AG08396 (cell line): ENCODE measurements at regions not wholly inside any gene's neighbourhood (a gene's known extent, or its start where the extent isn't known, plus 50 kb on each side); places are given as distances from the start of the nearest gene placed in this dataset.
"Not testable (repeated sequence)": the region's sequence is repeated elsewhere in the genome, so short reads cannot be mapped to it uniquely, and the experiment has no call there.

Experiments
- DNase-seq: peaks from one replicate; pipeline ENCODE4 v3.0.0; 2012; ENCODE audit warnings: low spot score, mixed read lengths

DNA sequence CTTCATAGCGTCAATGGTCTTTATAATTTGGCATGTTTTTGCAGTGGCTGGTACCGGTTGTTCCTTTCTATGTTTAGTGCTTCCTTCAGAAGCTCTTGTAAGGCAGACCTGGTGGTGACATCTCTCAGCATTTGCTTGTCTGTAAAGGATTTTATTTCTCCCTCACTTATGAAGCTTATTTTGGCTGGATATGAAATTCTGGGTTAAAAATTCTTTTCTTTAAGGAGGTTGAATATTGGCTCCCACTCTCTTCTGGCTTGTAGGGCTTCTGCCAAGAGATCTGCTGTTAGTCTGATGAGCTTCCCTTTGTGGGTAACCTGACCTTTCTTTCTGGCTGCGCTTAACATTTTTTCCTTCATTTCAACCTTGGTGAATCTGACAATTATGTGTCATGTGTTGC, 250.0 kb upstream of the CTNNB1 start:
- not testable (repeated sequence) for DNase-seq

DNA sequence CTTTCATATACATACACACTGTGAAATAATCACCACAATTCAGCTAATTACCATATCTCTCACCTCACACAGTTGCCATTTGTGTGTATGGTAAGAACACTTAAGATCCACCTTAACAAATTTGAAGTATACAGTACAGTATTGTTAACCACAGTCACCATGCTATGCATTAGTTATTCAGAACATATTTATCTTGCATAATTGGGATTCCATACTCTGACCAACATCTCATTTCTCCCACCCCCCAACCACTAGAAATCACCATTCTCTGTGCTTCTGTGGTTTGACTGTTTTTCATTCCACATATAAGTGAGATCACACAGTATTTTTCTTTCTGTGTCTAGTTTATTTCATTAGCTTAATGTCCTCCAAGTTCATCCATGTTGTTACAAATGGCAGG, 247.7 kb upstream of the CTNNB1 start:
- no peak for DNase-seq

DNA sequence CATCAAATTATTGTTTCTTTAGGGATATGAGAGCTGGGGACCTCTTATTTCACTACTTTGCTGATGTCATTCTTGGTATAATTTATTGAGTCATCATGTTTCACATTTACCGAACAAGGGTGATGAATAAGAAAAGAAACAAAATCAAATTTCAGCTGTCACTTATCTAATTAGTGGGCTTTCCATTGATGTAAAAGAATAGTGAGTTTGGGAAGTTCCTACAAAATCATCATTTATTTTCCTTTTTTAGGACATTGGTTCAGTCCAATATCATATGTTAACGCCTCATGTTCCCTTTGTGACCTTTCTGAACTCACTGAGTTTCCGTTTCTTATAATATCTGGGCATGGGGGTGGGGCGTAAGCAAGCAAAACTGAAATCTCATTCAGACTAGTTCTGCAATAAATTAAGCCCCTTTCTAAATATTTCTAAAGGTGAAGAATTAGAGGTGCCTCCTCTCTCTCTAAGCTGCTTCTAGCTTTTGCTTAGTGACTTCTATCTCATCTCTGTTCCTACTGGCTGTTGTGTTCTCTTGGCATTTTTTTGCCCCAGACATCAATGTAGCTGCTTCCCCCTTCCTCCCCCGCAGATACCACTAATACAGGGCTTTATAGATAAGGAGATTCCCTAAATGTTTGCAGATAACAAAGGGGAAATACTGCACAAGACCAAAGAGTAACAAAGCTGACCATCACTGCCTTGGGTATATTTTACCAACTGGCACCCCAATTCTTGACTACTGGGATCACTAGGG, 238.0 kb upstream of the CTNNB1 start:
- DNase-seq = no peak

DNA sequence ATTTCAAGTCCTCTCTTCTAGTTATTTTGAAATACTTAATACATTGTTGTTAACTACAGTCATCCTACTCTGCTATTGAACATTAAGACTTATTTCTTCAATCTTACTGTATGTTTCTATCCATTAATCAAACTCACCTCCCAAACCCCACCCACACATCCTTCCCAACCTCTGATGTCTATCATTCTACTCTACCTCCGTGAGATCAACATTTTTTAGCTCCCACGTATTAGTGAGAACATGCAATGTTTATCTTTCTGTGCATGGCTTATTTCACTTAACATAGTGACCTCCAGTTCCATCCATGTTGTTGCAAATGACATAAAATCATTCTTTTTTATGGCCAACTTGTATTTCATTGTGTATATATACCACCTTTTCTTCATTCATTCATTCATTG, 236.6 kb upstream of the CTNNB1 start:
- no peak for DNase-seq

DNA sequence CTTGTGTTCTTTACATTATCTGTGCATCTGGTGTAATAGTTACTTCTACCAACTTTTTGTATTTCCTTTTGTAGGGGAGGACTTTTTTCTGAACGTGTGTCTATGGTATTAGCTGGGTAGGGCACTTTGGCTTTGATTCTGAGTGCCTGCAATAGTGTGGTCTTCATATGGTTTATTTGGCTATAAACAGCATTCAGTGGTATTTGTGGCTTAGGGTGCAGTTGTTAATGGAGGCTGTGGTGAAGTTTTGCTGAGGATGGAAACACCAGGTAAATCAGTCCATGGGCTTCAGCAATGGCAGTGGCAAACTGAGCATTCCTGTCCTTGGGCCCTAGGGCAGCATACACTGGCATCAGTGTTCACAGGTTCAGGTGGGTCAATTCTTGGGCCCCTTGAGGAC, 230.6 kb upstream of the CTNNB1 start:
- DNase-seq = no peak

DNA sequence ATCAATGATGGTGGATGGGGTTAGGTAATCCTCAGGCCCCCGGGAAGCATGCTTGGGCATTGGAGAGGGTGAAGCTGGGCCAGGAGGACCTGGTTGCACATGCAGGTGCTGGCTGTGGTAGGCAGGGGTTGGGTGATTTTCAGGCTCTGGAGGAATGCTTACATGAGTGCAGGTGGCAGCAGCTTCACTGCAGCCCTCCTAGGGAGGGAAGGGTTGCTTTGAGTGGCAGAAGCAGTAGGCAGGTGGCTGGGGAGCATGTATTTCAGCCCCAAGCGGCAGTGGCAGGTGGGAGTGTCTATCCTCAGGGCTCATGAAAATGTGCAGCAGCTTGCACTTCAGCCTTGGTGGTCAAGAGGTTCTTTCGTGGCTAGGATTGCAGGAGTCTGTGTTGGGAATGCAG, 230.0 kb upstream of the CTNNB1 start:
- DNase-seq = no peak

DNA sequence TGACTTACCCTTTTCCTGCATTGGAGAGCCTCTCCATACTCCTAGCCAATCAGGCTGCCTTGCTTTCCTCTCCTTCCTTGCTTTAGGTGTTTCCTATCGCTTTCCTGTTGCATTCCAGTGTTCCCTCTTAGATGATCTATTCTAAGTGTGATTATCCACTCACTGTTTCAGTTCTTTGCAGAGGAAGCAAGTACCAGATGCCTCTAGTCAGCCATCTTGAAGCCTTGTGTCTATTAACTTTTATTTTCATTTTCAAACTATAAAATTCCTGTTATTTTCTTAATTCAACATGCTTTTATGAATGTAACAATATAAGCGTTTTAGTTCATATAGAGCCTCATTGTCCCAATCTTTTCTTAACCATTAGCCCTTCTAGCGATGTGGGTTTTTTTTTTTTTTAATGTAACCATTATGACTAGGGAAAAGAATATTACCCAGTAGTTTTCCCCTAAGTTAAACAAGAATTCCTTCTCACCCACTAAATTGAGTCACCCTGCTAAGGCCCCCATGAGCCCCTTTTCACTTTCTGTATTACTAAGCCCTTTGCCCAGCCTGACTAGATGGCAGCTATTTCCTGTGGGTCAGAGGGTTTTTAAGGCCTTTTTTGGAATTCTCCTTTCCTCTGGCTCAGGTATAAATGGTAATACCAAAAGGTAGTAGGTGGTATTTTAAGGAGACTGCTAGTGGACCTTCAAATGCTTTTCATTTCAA, 229.4 kb upstream of the CTNNB1 start:
- no peak for DNase-seq

DNA sequence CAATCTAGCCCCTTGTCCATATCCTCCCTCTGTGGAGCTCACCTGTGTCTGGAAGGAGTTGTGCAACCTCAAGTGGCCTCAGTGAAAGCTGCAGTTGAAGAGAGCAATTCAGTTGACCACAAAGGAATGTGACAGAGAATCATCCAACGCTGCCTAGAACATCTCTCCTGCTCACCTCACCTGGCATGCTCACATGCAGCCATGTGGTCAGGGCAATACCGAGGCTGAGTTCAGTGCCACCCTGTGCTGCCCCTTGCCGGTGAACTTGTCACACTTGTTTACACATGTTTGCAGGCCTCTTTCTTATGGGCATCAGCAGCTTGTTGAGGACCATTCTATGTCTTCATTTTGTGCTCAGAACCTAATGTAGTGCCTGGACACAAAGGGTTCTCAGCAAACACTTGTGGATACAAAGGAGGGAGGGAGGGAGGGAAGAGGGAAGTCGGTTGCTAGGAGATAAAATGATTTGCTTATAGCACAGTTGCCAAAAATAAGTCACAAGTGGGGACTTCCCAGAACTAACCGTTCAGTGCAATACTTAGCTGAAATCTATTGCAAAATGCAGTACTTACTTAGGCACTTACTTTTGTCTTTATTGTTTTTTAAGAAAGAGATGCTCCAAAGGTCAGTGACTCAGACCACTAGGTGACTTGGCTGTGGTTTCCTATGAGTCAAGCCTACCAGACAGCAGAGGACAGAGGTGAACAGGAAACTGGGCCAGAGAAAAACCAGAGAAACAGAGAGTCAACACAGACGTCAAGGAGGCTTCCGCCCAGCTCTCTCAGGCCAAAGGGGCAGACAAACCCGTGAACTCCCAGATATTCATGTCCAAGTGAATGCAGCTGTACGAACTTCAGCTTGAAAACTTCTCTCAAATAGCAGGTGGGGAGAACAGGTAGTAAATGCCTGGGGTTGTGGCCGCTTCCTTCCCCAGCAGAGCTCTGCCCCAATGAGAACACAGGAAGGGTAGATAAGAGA, 227.8 kb upstream of the CTNNB1 start:
- peak; percentile 45 for DNase-seq

DNA sequence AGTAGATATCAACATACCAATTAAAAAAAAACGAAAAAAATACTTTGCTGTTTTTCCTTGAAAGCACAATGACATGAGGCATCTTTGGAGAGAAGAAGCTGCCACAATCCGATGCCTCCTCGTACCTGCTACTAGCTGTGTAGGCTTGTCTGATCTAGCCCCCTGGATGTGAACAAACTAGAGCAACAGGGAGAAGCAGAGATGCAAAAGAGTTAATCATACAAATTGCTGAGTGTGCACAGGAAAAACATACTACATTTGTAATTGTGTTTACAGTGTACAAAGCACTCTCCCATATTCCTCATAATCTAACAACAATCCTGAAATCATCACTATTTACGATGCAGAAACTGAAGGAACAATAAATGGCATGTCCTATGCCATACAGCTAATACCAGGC, 227.0 kb upstream of the CTNNB1 start:
- DNase-seq = no peak

DNA sequence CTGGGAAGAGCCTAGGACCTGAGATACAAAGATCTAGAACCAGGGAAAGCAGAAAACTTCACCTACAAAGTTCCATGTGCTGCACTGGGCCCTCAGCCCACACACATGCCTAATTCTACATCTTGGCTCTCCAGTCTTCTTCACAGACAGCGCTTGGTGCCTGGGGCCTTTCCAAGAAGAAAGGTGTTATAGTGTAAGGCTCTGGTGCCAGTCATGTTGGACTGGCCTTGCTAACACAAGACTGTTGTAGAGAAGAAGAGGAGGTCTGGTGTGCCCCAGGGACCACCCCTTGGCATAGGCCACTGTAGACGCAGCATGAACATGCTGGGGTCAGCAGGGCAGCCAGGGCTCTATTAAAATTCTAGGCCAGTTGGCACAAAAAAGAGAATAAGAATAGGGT, 226.2 kb upstream of the CTNNB1 start:
- DNase-seq = no peak

DNA sequence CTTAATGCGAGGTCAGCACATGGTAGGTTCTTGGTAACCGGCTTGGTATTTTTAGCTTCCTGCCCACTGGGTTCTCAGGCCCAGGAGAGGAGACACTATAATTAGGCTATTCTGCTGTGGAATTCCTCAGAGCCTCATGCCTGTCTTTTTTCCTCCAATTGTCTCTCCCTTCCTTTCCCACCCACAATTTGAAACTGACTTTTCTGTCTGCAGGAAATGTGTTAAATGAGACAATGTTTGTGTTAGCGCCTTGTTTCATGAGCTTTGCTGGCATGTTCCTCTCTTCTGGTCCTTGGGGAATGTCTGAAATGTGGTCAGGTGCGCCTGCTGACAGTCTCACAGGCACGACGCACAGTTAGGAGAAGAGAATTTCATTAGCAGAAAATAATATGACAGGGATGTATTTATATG, 223.6 kb upstream of the CTNNB1 start:
- DNase-seq = no peak

DNA sequence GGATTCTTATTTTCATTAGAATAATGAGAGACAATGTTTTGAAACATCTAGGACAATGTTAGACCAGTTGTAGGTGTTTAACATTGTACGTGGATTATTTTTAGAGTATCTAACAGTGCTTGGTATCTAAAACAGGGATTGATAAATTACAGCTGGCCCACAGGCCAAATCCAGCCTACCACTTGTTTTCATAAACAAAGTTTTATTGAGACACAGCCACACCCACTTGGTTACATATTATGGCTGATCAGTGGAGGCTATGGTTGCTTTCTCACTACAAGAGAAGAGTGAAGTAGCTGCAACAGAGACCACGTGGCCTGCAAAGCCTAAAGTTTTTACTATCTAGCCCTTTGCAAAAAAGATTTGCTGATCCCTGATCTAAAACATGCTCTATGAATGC, 223.1 kb upstream of the CTNNB1 start:
- DNase-seq = no peak

DNA sequence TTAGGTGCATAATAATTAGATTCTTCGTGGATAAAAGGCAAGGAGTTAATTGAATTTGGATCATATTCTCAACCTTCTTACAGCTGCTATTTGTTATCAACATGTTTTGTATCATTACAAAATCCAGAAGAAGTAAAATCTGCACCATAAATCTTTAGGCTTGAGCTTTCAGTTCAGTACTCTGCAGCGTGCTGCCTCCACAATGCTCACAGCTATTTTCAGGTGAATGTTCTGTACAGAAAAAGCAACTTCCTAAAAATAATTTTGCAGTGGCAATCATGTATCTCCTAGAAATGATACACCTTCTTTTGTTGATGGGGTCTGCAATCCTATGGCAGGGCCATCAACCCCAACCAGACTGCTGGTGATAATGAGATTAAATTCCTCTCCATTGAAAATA, 220.9 kb upstream of the CTNNB1 start:
- DNase-seq = no peak

DNA sequence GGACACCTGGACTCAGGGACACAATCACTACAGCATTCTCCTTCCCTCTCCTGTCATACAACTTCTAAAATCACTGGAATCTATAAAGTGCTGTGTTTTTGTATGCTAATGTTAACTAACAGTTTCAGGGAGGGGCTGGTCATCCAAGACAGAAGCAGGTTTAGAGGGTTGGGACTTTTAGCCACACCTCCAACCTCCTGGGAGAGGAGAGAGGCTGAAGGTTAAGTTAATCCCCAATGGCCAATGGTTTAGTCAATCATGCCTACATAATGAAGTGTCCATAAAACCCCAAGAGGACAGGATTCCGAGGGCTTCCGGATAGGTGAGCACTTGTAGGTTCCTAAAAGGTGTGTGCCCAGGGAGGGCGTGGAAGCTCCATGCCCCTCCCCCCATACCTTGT, 219.3 kb upstream of the CTNNB1 start:
- no peak for DNase-seq

DNA sequence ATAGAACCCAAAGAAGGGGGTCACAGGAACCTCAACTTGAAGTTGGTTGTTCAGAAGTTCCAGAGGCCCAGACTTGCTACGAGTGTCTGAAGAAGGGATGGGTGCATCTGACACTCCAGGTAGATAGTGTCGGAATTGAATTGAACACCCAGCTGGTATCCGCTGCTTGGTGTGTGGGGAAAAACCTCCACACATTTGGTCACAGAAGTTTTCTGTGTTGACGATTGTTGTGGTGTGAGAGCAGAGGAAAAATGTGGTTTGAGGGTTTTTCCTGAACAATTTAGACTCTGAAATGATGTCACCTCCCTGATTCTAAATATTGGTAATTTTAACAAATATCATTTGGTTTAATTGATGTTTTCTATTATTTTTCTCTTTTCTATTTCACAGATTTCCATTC, 218.8 kb upstream of the CTNNB1 start:
- DNase-seq = no peak

DNA sequence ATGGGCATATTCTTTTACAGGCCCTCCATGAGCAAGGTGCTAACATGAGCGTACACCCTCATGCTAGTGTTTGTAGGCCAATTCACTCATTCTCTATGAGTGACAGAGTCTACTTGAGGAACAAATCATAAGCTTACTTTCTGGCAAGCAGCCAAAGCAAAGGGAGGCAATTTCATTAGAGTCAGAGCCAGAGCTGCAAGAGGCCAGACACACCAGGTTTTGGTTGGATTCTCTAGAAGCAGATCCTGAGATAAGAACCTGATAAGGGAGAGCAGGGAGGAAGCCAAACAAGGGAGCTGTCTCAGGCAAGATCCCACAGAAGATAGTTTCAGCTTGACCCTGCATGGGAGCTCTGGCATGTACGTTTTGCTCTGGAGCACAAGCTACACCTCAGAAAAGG, 214.1 kb upstream of the CTNNB1 start:
- no peak for DNase-seq

DNA sequence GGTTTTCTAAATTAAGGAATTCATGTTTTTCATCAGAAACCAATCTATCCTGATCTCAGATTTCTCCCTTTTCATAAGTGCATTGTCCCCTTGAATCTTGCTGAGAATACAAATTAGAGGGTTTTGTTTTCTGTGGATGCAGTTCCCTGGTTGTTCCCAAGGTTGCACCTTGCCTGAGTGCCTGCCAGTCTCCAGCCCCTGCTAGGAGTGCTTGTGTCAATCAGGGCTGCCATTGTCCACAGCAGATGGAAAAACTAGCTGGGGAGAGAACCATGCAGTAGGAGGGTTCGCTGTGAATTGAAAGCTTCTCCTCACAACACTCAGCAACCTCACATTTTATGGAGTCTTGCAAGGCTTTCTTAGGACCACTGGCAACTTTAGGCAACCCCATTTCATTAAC, 210.8 kb upstream of the CTNNB1 start:
- no peak for DNase-seq

DNA sequence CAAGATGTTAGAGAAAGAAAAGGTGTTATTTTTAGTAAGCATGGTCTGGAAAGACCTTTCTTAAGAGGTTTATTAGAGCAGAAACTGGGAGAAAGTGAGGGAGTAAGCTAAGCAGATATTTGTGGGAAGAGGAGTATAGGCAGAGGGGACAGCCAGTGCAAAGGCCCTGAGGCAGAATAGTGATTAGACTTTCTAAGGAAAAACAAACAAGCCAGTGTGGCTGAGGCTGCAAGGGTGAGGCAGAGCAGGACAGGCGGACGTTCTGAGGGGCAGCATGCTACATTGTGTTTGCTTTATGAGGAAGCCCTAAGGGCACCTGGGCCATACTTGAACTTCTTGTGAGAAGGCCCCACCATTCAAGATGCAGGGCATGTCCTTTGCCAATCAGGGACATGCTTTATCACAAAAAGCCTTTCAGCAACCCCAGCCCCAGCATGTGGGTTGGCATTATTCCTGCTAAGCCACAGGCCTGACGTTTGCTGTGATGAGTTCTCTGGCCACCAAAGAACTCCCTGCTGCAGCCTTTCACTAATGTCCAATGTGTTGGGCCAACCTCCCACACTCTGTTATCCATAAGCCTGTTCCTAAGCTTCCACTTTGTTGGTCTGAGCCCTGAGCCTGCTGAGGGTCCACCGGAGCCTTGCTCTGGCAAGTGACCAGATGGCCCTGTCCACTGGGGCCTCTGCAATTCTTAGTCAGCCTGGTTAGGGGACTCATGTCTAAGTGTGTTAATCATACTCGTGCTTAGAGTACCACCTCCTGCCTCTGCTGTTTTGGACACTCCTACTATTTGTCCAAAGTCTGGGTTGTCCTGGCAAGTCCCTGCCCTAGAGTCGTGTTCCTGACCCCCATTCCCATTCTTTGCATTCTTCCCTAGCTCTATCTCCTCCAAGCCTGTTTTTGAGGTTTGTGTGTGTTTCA, 209.9 kb upstream of the CTNNB1 start:
- DNase-seq = no peak

DNA sequence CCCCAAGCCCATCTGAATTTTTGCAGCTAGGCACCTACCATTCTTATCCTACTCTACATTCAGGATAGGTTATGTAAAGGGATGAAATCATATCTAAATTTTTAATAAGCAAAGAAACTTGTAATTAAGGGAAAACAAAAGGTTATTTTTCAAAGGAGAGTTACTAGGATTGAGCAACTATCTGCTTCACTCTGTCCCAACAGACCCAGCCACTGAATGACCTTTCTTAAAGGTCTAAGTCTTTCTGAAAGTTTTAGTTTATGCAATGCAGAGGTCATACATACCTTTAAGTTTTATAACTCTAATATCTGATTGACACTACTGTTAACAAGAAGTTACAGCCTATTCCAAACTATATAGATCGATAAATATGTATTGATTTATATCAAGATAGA, 209.2 kb upstream of the CTNNB1 start:
- no peak for DNase-seq

DNA sequence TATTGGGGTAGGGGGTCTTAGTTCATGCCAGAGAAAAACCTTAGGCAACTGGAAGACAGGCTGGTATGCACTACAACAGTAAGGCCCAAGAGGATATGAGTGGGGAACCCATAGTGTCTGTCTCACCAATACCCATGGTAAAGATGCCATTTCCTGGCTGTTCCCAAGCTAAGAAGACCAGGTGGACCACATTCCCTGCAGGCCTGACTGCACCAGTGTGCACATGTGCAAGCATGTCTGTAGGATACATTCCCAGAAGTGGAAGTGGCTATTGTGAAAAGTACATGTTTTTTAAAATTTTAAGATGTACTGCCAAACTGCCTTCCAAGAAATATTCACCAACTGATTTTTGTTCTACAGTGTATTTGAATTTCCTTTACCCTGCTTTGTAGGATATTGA, 207.3 kb upstream of the CTNNB1 start:
- DNase-seq = no peak

DNA sequence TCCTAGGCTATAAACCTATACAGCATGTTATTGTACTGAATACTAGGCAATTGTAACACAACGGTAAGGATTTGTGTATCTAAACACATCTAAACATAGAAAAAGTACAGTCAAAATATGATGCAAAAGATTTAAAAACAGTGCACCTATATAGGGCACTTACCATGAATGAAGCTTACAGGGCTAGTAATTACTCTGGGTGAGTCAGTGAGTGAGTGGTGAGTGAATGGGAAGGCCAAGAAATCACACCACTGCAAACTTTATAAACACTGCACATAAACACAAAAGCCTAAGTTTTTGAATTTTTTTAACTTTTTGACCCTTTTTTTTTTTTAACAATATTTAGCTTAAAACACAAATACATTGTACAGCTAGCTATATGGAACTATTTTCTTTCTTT, 204.7 kb upstream of the CTNNB1 start:
- no peak for DNase-seq

DNA sequence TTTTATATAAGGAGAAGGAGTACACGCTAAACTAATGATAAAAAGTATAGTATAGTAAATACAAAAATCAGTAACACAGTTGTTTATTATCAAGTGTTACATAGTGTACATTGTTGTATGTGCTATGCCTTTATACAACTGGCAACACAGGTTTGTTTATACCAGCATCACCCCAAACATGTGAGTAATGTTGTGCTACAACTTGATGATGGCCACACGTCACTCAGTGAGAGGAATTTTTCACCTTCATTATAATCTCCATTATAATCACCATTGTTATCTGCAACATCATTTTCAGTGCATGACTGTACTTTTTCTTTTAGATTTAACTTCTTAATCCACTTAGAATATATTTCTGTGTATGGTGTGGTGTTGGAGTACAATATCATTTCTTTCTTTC, 204.0 kb upstream of the CTNNB1 start:
- DNase-seq = no peak
